ENCODE measurements at regions not wholly inside any gene's neighbourhood (a gene's known extent, or its start where the extent isn't known, plus 50 kb on each side); places are given as distances from the start of the nearest gene placed in this dataset.

- Histone ChIP-seq H3F3A (ENCODE audit: insufficient read depth, low read depth) (no peaks in the 10 kb centered on the region), H4K20me1 (ENCODE audit: insufficient read depth) (no peaks in the 10 kb centered on the region), H3K27me3 (ENCODE audit: insufficient read depth, low read depth) (no peaks in the 10 kb centered on the region), H3K4me1 (replicated peaks; ENCODE audit: insufficient read depth) (peaks cover 11% of the 10 kb centered on the region), H2AFZ (no peak overlapping the region), H3K4me2 (no peak overlapping the region), H3K4me3 (no peak overlapping the region), H3K27ac (no peak overlapping the region), H3K9me3 (ENCODE audit: insufficient read depth, low read depth) (0 out of 2 replicates have a peak, but pooled peaks cover 5% of the 10 kb centered on the region), H3K36me3 (ENCODE audit: low read depth) (no peaks in the 10 kb centered on the region), H3K79me2 (ENCODE audit: low read depth) (no peaks in the 10 kb centered on the region), H3K9me2 (ENCODE audit: insufficient read depth) (no peaks in the 10 kb centered on the region)
- CTCF ChIA-PET: no interaction called here
- BruUV-seq (replicated peaks): no TSS peak
- TF ChIP-seq CTCF (conservative IDR thresholded peaks at IDR 0.05) (no peak), EZH2 (IDR thresholded peaks at IDR 0.05; ENCODE audit: low read depth) (no peak)
- intact Hi-C loops (cut with micrococcal nuclease; ENCODE audit: unreplicated experiment): no loop called here
- POLR2A ChIA-PET (ENCODE audit: unreplicated experiment): no interaction called here
- DNase-seq: no peak
Observed at GRCh38 chr7:94128072-94128471, 123.9 kb upstream of the BET1 start.

- no peaks in the 10 kb centered on the region for H4K20me1 ChIP-seq (ENCODE audit: insufficient read depth)
- H3K27me3 ChIP-seq (ENCODE audit: insufficient read depth, low read depth): no peaks in the 10 kb centered on the region
- H3F3A ChIP-seq (ENCODE audit: insufficient read depth, low read depth): no peaks in the 10 kb centered on the region
- peak in 1 of 2 experiments; percentile 47 for DNase-seq
- H3K4me2 ChIP-seq: no peak overlapping the region
- H3K4me1 ChIP-seq (replicated peaks; ENCODE audit: insufficient read depth): peaks cover 11% of the 10 kb centered on the region
- POLR2A ChIA-PET (ENCODE audit: unreplicated experiment): no interaction called here
- H3K36me3 ChIP-seq (ENCODE audit: low read depth): no peaks in the 10 kb centered on the region
- no peak overlapping the region for H3K4me3 ChIP-seq
- no peaks in the 10 kb centered on the region for H3K9me2 ChIP-seq (ENCODE audit: insufficient read depth)
- no peak overlapping the region for H2AFZ ChIP-seq
- H3K9me3 ChIP-seq (ENCODE audit: insufficient read depth, low read depth): 0 out of 2 replicates have a peak, but pooled peaks cover 5% of the 10 kb centered on the region
- TF ChIP-seq EZH2 (IDR thresholded peaks at IDR 0.05; ENCODE audit: low read depth) (no peak), CTCF (conservative IDR thresholded peaks at IDR 0.05) (no peak)
- no peak overlapping the region for H3K27ac ChIP-seq
- BruUV-seq (replicated peaks): no TSS peak
- intact Hi-C loops (cut with micrococcal nuclease; ENCODE audit: unreplicated experiment): no loop called here
- CTCF ChIA-PET: no interaction called here
- no peaks in the 10 kb centered on the region for H3K79me2 ChIP-seq (ENCODE audit: low read depth)
Observed at GRCh38 chr7:94129443-94130140, 125.4 kb upstream of the BET1 start.

GRCh38 chr7:94130716-94131115 lies 126.6 kb upstream of the BET1 start:
- Histone ChIP-seq H3K4me3 (no peak overlapping the region), H3K9me3 (ENCODE audit: insufficient read depth, low read depth) (0 out of 2 replicates have a peak, but pooled peaks cover 5% of the 10 kb centered on the region), H4K20me1 (ENCODE audit: insufficient read depth) (no peaks in the 10 kb centered on the region), H3K4me1 (replicated peaks; ENCODE audit: insufficient read depth) (peaks cover 11% of the 10 kb centered on the region), H3K36me3 (ENCODE audit: low read depth) (no peaks in the 10 kb centered on the region), H3K79me2 (ENCODE audit: low read depth) (no peaks in the 10 kb centered on the region), H2AFZ (no peak overlapping the region), H3K27ac (no peak overlapping the region), H3F3A (ENCODE audit: insufficient read depth, low read depth) (no peaks in the 10 kb centered on the region), H3K27me3 (ENCODE audit: insufficient read depth, low read depth) (no peaks in the 10 kb centered on the region), H3K4me2 (no peak overlapping the region), H3K9me2 (ENCODE audit: insufficient read depth) (no peaks in the 10 kb centered on the region)
- ChIA-PET CTCF (interaction anchor here (0.6 kb wide), 1 partner anchor 165 kb away, joined by 5 read pairs; no protein-coding TSS in a partner anchor), POLR2A (ENCODE audit: unreplicated experiment) (no interaction called here)
- no peak for TF ChIP-seq EZH2 (IDR thresholded peaks at IDR 0.05; ENCODE audit: low read depth)
- TF ChIP-seq CTCF (conservative IDR thresholded peaks at IDR 0.05): no peak
- intact Hi-C loops (cut with micrococcal nuclease; ENCODE audit: unreplicated experiment): no loop called here
- BruUV-seq (replicated peaks): no TSS peak
- no peak for DNase-seq
